Erythroblast (primary cell): ENCODE measurements at regions not wholly inside any gene's neighbourhood (a gene's known extent, or its start where the extent isn't known, plus 50 kb on each side); places are given as distances from the start of the nearest gene placed in this dataset.

Experiments
- GATA1 ChIP-seq: IDR thresholded peaks from 2 replicates; pipeline ENCODE4 v1.6.1; 2011; ENCODE audit warnings: low read depth, mild to moderate bottlenecking, control low read depth, low read length, moderate library complexity
- POLR2A ChIP-seq: IDR thresholded peaks from 2 replicates; pipeline ENCODE4 v1.6.1; 2011; ENCODE audit warnings: mild to moderate bottlenecking, low read length

- TF ChIP-seq POLR2A (no peak), GATA1 (no peak)
Measured at GRCh38 chr2:65877331-65878010, 445.1 kb upstream of the SPRED2 start.
